ENCODE measurements at regions not wholly inside any gene's neighbourhood (a gene's known extent, or its start where the extent isn't known, plus 50 kb on each side); places are given as distances from the start of the nearest gene placed in this dataset.

DNA sequence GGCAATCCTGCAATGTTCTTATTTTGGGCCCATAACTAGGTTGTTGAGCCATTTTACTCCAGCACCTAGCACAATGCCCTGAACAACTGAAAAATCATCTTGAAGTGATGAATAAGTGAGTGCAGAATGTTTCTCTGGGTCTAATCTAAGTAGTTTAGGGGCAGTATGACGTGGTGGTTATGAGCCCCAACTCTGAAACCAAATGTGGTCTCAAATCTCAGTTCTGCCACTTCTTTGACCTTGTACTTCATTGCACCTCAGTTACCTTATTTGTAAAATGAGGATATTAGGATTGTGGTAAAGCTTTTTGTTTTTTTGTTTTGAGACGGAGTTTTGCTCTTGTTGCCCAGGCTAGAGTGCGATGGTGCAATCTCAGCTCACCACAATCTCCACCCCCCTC lies 80.9 kb upstream of the SNX2 start:
- no peak overlapping the region for H3K27ac ChIP-seq (ENCODE audit: insufficient read depth, low read depth, low read length)
- intact Hi-C loops (cut with micrococcal nuclease) (no loop called here), dilution Hi-C loops (cut with MboI; ENCODE audit: extremely low pct_ligation_motif_present, low sequenced_read_pairs) (no loop called here)
- POLR2A ChIA-PET: no interaction called here
- H3K36me3 ChIP-seq (ENCODE audit: control insufficient read depth in 2 of 2, extremely low read depth in 1 of 2, insufficient read depth in 2 of 2, low read length in 2 of 2): no peaks in the 10 kb centered on the region
- TF ChIP-seq MYC (IDR thresholded peaks at IDR 0.05; ENCODE audit: low read depth, low read length) (no peak), MAX (IDR thresholded peaks at IDR 0.05; ENCODE audit: insufficient read depth, insufficient read length) (no peak), JUN (IDR thresholded peaks at IDR 0.05; ENCODE audit: borderline replicate concordance, insufficient read depth, insufficient read length, low read depth) (no peak), FOS (IDR thresholded peaks at IDR 0.05; ENCODE audit: borderline replicate concordance, insufficient read depth, low read length) (no peak), POLR2A (IDR thresholded peaks at IDR 0.05; ENCODE audit: low read depth, low read length) (no peak), EZH2 (IDR thresholded peaks at IDR 0.05; ENCODE audit: borderline replicate concordance, low read depth, low read length, severe bottlenecking) (no peak), GATA2 (IDR thresholded peaks at IDR 0.05; ENCODE audit: insufficient read depth, insufficient read length, low read depth, low read length) (no peak), POLR2AphosphoS5 (IDR thresholded peaks at IDR 0.05; ENCODE audit: insufficient read depth, low read depth, low read length) (no peak)
- TF ChIP-seq, protein P1, sequence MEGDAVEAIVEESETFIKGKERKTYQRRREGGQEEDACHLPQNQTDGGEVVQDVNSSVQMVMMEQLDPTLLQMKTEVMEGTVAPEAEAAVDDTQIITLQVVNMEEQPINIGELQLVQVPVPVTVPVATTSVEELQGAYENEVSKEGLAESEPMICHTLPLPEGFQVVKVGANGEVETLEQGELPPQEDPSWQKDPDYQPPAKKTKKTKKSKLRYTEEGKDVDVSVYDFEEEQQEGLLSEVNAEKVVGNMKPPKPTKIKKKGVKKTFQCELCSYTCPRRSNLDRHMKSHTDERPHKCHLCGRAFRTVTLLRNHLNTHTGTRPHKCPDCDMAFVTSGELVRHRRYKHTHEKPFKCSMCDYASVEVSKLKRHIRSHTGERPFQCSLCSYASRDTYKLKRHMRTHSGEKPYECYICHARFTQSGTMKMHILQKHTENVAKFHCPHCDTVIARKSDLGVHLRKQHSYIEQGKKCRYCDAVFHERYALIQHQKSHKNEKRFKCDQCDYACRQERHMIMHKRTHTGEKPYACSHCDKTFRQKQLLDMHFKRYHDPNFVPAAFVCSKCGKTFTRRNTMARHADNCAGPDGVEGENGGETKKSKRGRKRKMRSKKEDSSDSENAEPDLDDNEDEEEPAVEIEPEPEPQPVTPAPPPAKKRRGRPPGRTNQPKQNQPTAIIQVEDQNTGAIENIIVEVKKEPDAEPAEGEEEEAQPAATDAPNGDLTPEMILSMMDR (IDR thresholded peaks at IDR 0.05; ENCODE audit: extremely low read depth in 1 of 2, insufficient read depth in 1 of 2, low read depth in 1 of 2, low read length in 2 of 2): no peak
- no peaks in the 10 kb centered on the region for H3K27me3 ChIP-seq (ENCODE audit: control insufficient read depth in 2 of 2, insufficient read depth in 2 of 2, low read length in 2 of 2)
- H3K79me2 ChIP-seq (ENCODE audit: control insufficient read depth, insufficient read depth, low read length): no peaks in the 10 kb centered on the region
- no peaks in the 10 kb centered on the region for H3K9me3 ChIP-seq (replicated peaks; ENCODE audit: control insufficient read depth, insufficient read depth, low read length)
- no peak overlapping the region for H3K9ac ChIP-seq (replicated peaks; ENCODE audit: extremely low read depth, insufficient read depth, low read length)
- FAIRE-seq: no peak
- H3K9me1 ChIP-seq (replicated peaks; ENCODE audit: control insufficient read depth, extremely low read depth, insufficient read depth, low read length): no peaks in the 10 kb centered on the region
- CTCF ChIA-PET: interaction anchor here (1.5 to 3.0 kb wide), 2 partner anchors 10 to 15 kb away, joined by 3 to 19 read pairs; no protein-coding TSS in a partner anchor
- DNase-seq (ENCODE audit: low read depth, low spot score): no peak
- BruUV-seq (replicated peaks): no TSS peak
- no peak overlapping the region for H3K4me3 ChIP-seq (replicated peaks in 1 of 3; ENCODE audit: insufficient read depth in 1 of 3, low read depth in 1 of 3, low read length in 3 of 3)
- H4K20me1 ChIP-seq (replicated peaks; ENCODE audit: control insufficient read depth, extremely low read depth, insufficient read depth, low read length): no peaks in the 10 kb centered on the region
- H3K4me2 ChIP-seq (ENCODE audit: insufficient read depth, low read length): no peak overlapping the region
- H2AFZ ChIP-seq (ENCODE audit: low read depth, low read length): no peak overlapping the region
- H3K4me1 ChIP-seq (ENCODE audit: control insufficient read depth, extremely low read depth, insufficient read depth, low read length): no peaks in the 10 kb centered on the region
